ENCODE measurements at regions not wholly inside any gene's neighbourhood (a gene's known extent, or its start where the extent isn't known, plus 50 kb on each side); places are given as distances from the start of the nearest gene placed in this dataset.

- TF ChIP-seq, protein P1, sequence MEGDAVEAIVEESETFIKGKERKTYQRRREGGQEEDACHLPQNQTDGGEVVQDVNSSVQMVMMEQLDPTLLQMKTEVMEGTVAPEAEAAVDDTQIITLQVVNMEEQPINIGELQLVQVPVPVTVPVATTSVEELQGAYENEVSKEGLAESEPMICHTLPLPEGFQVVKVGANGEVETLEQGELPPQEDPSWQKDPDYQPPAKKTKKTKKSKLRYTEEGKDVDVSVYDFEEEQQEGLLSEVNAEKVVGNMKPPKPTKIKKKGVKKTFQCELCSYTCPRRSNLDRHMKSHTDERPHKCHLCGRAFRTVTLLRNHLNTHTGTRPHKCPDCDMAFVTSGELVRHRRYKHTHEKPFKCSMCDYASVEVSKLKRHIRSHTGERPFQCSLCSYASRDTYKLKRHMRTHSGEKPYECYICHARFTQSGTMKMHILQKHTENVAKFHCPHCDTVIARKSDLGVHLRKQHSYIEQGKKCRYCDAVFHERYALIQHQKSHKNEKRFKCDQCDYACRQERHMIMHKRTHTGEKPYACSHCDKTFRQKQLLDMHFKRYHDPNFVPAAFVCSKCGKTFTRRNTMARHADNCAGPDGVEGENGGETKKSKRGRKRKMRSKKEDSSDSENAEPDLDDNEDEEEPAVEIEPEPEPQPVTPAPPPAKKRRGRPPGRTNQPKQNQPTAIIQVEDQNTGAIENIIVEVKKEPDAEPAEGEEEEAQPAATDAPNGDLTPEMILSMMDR (IDR thresholded peaks at IDR 0.05; ENCODE audit: unreplicated experiment in 3 of 3), result no peak
- H3K9me3 Mint-ChIP-seq, result no peaks in the 10 kb centered on the region
- H3K4me3 Mint-ChIP-seq, result no peak overlapping the region
- peaks cover 12% of the 10 kb centered on the region for H3K4me1 Mint-ChIP-seq
- H3K36me3 Mint-ChIP-seq (ENCODE audit: low read depth), result no peaks in the 10 kb centered on the region
- no peak overlapping the region for H3K27ac Mint-ChIP-seq
- peaks cover 5% of the 10 kb centered on the region for H3K27me3 Mint-ChIP-seq (ENCODE audit: low read depth)
Observed at GRCh38 chr4:24669751-24670150, 85.4 kb upstream of the DHX15 start.

- H3K27ac Mint-ChIP-seq, result no peak overlapping the region
- no peaks in the 10 kb centered on the region for H3K36me3 Mint-ChIP-seq (ENCODE audit: low read depth)
- H3K27me3 Mint-ChIP-seq (ENCODE audit: low read depth), result peaks cover 5% of the 10 kb centered on the region
- TF ChIP-seq, protein P1 (IDR thresholded peaks at IDR 0.05; ENCODE audit: unreplicated experiment in 3 of 3), result no peak
- H3K9me3 Mint-ChIP-seq, result peaks cover 2% of the 10 kb centered on the region
- H3K4me3 Mint-ChIP-seq, result no peak overlapping the region
- peaks cover 12% of the 10 kb centered on the region for H3K4me1 Mint-ChIP-seq
Observed at GRCh38 chr4:24671849-24672248, 87.5 kb upstream of the DHX15 start.

- Mint-ChIP-seq H3K9me3 (peaks cover 3% of the 10 kb centered on the region), H3K27ac (no peak overlapping the region), H3K27me3 (ENCODE audit: low read depth) (peaks cover 5% of the 10 kb centered on the region), H3K36me3 (ENCODE audit: low read depth) (no peaks in the 10 kb centered on the region), H3K4me1 (peaks cover 12% of the 10 kb centered on the region), H3K4me3 (no peak overlapping the region)
- TF ChIP-seq, protein P1 (IDR thresholded peaks at IDR 0.05; ENCODE audit: unreplicated experiment in 3 of 3), result no peak
Observed at GRCh38 chr4:24672880-24673279, 88.5 kb upstream of the DHX15 start.

GRCh38 chr4:24674279-24674678, 89.9 kb upstream of the DHX15 start:
- Mint-ChIP-seq H3K9me3 (peaks cover 3% of the 10 kb centered on the region), H3K36me3 (ENCODE audit: low read depth) (no peaks in the 10 kb centered on the region), H3K4me3 (no peak overlapping the region), H3K4me1 (peaks cover 6% of the 10 kb centered on the region), H3K27ac (no peak overlapping the region), H3K27me3 (ENCODE audit: low read depth) (peaks cover 9% of the 10 kb centered on the region)
- TF ChIP-seq, protein P1 (IDR thresholded peaks at IDR 0.05; ENCODE audit: unreplicated experiment in 3 of 3), result no peak

DNA sequence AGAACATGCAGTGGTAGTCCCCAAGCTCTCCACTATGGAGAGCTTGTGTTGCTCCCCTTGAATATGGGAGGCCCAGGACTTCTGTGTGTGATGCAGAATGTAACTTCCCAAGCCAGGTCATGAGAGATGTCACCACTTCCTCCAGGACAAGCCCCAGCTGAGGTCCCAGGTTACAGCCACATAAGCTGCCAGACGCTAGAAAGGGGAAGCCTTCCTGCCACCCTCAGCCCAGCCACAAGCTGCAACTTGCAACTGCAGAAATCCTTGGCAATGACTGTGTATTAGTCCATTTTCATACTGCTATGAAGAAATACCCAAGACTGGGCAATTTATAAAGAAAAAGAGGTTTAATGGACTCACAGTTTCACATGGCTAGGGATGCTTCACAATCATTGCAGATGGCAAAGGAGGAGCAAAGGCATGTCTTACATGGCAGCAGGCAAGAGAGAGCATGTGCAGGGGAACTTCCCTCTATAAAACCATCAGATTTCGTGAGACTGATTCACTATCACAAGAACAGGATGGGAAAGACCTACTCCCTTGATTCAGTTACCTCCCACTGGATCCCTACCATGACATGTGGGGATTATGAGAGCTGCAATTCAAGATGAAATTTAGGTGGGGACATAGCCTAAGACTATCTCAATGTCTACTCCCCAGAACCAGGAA, 91.5 kb upstream of the DHX15 start:
- Mint-ChIP-seq H3K27me3 (ENCODE audit: low read depth) (peaks cover 9% of the 10 kb centered on the region), H3K9me3 (peaks cover 3% of the 10 kb centered on the region), H3K4me1 (no peaks in the 10 kb centered on the region), H3K4me3 (no peak overlapping the region), H3K36me3 (ENCODE audit: low read depth) (no peaks in the 10 kb centered on the region), H3K27ac (no peak overlapping the region)
- TF ChIP-seq, protein P1 (IDR thresholded peaks at IDR 0.05; ENCODE audit: unreplicated experiment in 3 of 3), result no peak

DNA sequence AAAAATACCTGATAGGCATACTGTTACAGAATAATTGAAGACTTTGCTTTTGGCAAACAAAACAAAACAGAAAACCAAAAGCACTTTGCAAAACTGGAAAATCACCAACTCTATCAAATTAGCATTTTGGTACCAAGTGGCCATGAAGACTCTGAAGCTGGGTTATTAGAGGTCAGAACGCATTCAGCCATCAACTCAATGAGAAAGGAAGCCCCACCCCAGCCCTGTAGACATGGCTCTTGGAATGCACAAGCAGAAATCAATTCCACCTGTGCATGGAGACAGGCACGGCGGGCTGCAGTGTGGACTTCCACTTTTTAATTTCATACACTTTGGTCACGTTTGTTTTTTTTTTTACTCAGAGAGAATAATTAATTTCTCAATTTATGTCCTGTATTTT, 93.6 kb upstream of the DHX15 start:
- H3K4me3 Mint-ChIP-seq, result no peak overlapping the region
- H3K27me3 Mint-ChIP-seq (ENCODE audit: low read depth), result peaks cover 10% of the 10 kb centered on the region
- TF ChIP-seq, protein P1 (IDR thresholded peaks at IDR 0.05; ENCODE audit: unreplicated experiment in 3 of 3), result no peak
- no peaks in the 10 kb centered on the region for H3K4me1 Mint-ChIP-seq
- H3K27ac Mint-ChIP-seq, result no peak overlapping the region
- H3K9me3 Mint-ChIP-seq, result peaks cover 3% of the 10 kb centered on the region
- no peaks in the 10 kb centered on the region for H3K36me3 Mint-ChIP-seq (ENCODE audit: low read depth)

Data from nephron (organoid).